ENCODE measurements at regions not wholly inside any gene's neighbourhood (a gene's known extent, or its start where the extent isn't known, plus 50 kb on each side); places are given as distances from the start of the nearest gene placed in this dataset.

GRCh38 chr3:80682235-80682634 is 914.4 kb upstream of the ROBO1 start:
- Histone ChIP-seq H3K4me3 (ENCODE audit: low read depth, low read length) (no peak overlapping the region), H3K4me1 (peaks cover 12% of the 10 kb centered on the region), H3K9me3 (no peaks in the 10 kb centered on the region), H3K27me3 (no peaks in the 10 kb centered on the region), H3K36me3 (no peaks in the 10 kb centered on the region)
- no peak for TF ChIP-seq CTCF (IDR thresholded peaks at IDR 0.05; ENCODE audit: low read depth, low read length)
- no peak for DNase-seq

- H3K4me1 ChIP-seq: peaks cover 15% of the 10 kb centered on the region
- peak; percentile 53 for DNase-seq
- no peak for TF ChIP-seq CTCF (IDR thresholded peaks at IDR 0.05; ENCODE audit: low read depth, low read length)
Measured at GRCh38 chr3:80677796-80678195, 910.0 kb upstream of the ROBO1 start.

GRCh38 chr3:80676866-80677265 is 909.1 kb upstream of the ROBO1 start:
- H3K27me3 ChIP-seq: no peaks in the 10 kb centered on the region
- H3K36me3 ChIP-seq: no peaks in the 10 kb centered on the region
- no peak for TF ChIP-seq CTCF (IDR thresholded peaks at IDR 0.05; ENCODE audit: low read depth, low read length)
- peaks cover 16% of the 10 kb centered on the region for H3K4me1 ChIP-seq
- DNase-seq: no peak
- no peak overlapping the region for H3K4me3 ChIP-seq (ENCODE audit: low read depth, low read length)
- no peaks in the 10 kb centered on the region for H3K9me3 ChIP-seq

More at GRCh38 chr3:80677796-80678195, 910.0 kb upstream of the ROBO1 start:
- no peaks in the 10 kb centered on the region for H3K36me3 ChIP-seq
- H3K9me3 ChIP-seq: no peaks in the 10 kb centered on the region
- 0 out of 2 replicates have a peak overlapping the region, but pooled peaks have one; percentile 10 for H3K4me3 ChIP-seq (ENCODE audit: low read depth, low read length)
- no peaks in the 10 kb centered on the region for H3K27me3 ChIP-seq

- Histone ChIP-seq H3K36me3 (no peaks in the 10 kb centered on the region), H3K4me3 (ENCODE audit: low read depth, low read length) (no peak overlapping the region), H3K27me3 (no peaks in the 10 kb centered on the region), H3K9me3 (no peaks in the 10 kb centered on the region), H3K4me1 (peaks cover 18% of the 10 kb centered on the region)
- TF ChIP-seq CTCF (IDR thresholded peaks at IDR 0.05; ENCODE audit: low read depth, low read length): no peak
- DNase-seq: no peak
Measured at GRCh38 chr3:80676261-80676660, 908.5 kb upstream of the ROBO1 start.

- Histone ChIP-seq H3K9me3 (no peaks in the 10 kb centered on the region), H3K27me3 (no peaks in the 10 kb centered on the region), H3K4me3 (ENCODE audit: low read depth, low read length) (no peak overlapping the region), H3K36me3 (no peaks in the 10 kb centered on the region), H3K4me1 (peaks cover 18% of the 10 kb centered on the region)
- DNase-seq: no peak
- no peak for TF ChIP-seq CTCF (IDR thresholded peaks at IDR 0.05; ENCODE audit: low read depth, low read length)
Measured at GRCh38 chr3:80675790-80676189, 908.0 kb upstream of the ROBO1 start.

- no peak for TF ChIP-seq CTCF (IDR thresholded peaks at IDR 0.05; ENCODE audit: low read depth, low read length)
- H3K9me3 ChIP-seq: 0 out of 2 replicates have a peak, but pooled peaks cover 3% of the 10 kb centered on the region
- H3K4me1 ChIP-seq: peaks cover 3% of the 10 kb centered on the region; the same call in 1 of the 2 replicates
- no peak for DNase-seq
- H3K36me3 ChIP-seq: no peaks in the 10 kb centered on the region
- no peaks in the 10 kb centered on the region for H3K27me3 ChIP-seq
- no peak overlapping the region for H3K4me3 ChIP-seq (ENCODE audit: low read depth, low read length)
Measured at GRCh38 chr3:80668600-80669294, 900.9 kb upstream of the ROBO1 start.

Data from BE2C (cell line).